DOHH2 (cell line): ENCODE measurements at regions not wholly inside any gene's neighbourhood (a gene's known extent, or its start where the extent isn't known, plus 50 kb on each side); places are given as distances from the start of the nearest gene placed in this dataset.
"Not testable (repeated sequence)": the region's sequence is repeated elsewhere in the genome, so short reads cannot be mapped to it uniquely, and the experiment has no call there.

Source experiments
- H3F3A ChIP-seq: fragments of 200-600 bp; sonication (generic), shearing (Covaris generic); 2 replicates; pipeline ENCODE4 v1.6.0; 2016; ENCODE audit warnings: antibody characterized with exemption, mild to moderate bottlenecking; ENCODE audit not compliant: control insufficient read depth, insufficient read depth
- H3K27ac ChIP-seq: fragments of 200-600 bp; sonication (generic); 2 replicates; pipeline ENCODE4 v1.5.1; 2014; ENCODE audit warnings: low read depth, mild to moderate bottlenecking, low read length, moderate library complexity
- H3K27me3 ChIP-seq: fragments of 200-600 bp; sonication (generic); 2 replicates; pipeline ENCODE4 v1.6.1; 2014; ENCODE audit warnings: mild to moderate bottlenecking, low read length, mixed read lengths; ENCODE audit not compliant: control insufficient read depth
- H3K36me3 ChIP-seq: fragments of 200-600 bp; sonication (generic); 2 replicates; pipeline ENCODE4 v1.6.1; 2014; ENCODE audit warnings: mild to moderate bottlenecking, low read length, moderate library complexity, mixed read lengths; ENCODE audit not compliant: control insufficient read depth
- H3K4me1 ChIP-seq: fragments of 200-600 bp; sonication (generic); 2 replicates; pipeline ENCODE4 v1.6.1; 2014; ENCODE audit warnings: mild to moderate bottlenecking, low read length, mixed read lengths; ENCODE audit not compliant: control insufficient read depth
- H3K4me2 ChIP-seq: fragments of 200-600 bp; sonication (generic); 2 replicates; pipeline ENCODE4 v1.6.0; 2014; ENCODE audit warnings: mild to moderate bottlenecking, low read length, moderate library complexity
- H3K4me3 ChIP-seq: fragments of 200-600 bp; sonication (generic); 2 replicates; pipeline ENCODE4 v1.5.1; 2014; ENCODE audit warnings: mild to moderate bottlenecking, low read length, mixed read lengths
- H3K79me2 ChIP-seq: fragments of 200-600 bp; sonication (generic); 2 replicates; pipeline ENCODE4 v1.6.1; 2014; ENCODE audit warnings: mild to moderate bottlenecking, low read length, mixed read lengths; ENCODE audit not compliant: control insufficient read depth
- H3K9me2 ChIP-seq: fragments of 200-600 bp; sonication (generic); replicated peaks from 2 replicates; pipeline ENCODE4 v1.6.1; 2014; ENCODE audit warnings: mild to moderate bottlenecking, low read length, mixed read lengths; ENCODE audit not compliant: control insufficient read depth
- H3K9me3 ChIP-seq: fragments of 200-600 bp; sonication (generic); 2 replicates; pipeline ENCODE4 v1.6.1; 2014; ENCODE audit warnings: antibody characterized with exemption, low read length, mixed read lengths; ENCODE audit not compliant: control insufficient read depth, insufficient read depth
- H4K20me1 ChIP-seq: fragments of 200-600 bp; sonication (generic); 2 replicates; pipeline ENCODE4 v1.6.0; 2014; ENCODE audit warnings: low read depth, mild to moderate bottlenecking, antibody characterized with exemption, low read length, moderate library complexity; ENCODE audit not compliant: control insufficient read depth, insufficient read depth
- CTCF ChIP-seq: fragments of 200-600 bp; sonication (generic); IDR thresholded peaks from one replicate; pipeline ENCODE4 v1.5.1; 2014; ENCODE audit warnings: antibody characterized with exemption, mild to moderate bottlenecking, low read depth, low read length; ENCODE audit not compliant: poor library complexity, severe bottlenecking
- EZH2phosphoT487 ChIP-seq: fragments of 200-600 bp; sonication (generic); IDR thresholded peaks from 2 replicates; pipeline ENCODE4 v1.6.1; 2017; ENCODE audit warnings: borderline replicate concordance, mild to moderate bottlenecking, antibody characterized with exemption, low read length, moderate library complexity, mixed read lengths

DNA sequence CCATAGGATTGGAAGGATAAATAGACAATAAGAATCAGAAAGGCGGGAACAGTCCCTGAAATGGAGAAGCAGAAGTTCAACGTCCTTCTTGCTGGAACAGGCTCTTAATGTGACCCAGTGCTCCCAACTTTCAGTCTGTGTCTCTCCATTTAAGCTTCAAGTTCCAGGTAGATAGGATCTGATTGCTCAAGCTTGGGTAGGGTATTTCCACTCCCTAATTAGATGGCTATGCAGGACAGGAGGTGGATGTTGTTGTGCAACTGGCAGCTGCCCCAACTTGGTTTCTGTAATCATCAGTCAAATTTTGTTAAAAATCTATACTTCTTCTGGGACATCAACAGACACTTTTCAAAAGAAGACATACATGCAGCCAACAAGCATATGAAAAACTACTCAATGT is 266.2 kb downstream of the C12orf75 start:
- no peaks in the 10 kb centered on the region for H3K79me2 ChIP-seq
- no peaks in the 10 kb centered on the region for H3F3A ChIP-seq
- H3K27me3 ChIP-seq, result no peaks in the 10 kb centered on the region
- TF ChIP-seq CTCF, result no peak
- H3K27ac ChIP-seq, result no peak overlapping the region
- no peaks in the 10 kb centered on the region; the same call in 1 of the 2 replicates for H3K9me3 ChIP-seq
- no peaks in the 10 kb centered on the region for H3K9me2 ChIP-seq
- no peaks in the 10 kb centered on the region for H3K4me1 ChIP-seq
- no peaks in the 10 kb centered on the region for H4K20me1 ChIP-seq
- H3K4me3 ChIP-seq, result no peak overlapping the region
- no peaks in the 10 kb centered on the region for H3K36me3 ChIP-seq
- H3K4me2 ChIP-seq, result no peak overlapping the region

DNA sequence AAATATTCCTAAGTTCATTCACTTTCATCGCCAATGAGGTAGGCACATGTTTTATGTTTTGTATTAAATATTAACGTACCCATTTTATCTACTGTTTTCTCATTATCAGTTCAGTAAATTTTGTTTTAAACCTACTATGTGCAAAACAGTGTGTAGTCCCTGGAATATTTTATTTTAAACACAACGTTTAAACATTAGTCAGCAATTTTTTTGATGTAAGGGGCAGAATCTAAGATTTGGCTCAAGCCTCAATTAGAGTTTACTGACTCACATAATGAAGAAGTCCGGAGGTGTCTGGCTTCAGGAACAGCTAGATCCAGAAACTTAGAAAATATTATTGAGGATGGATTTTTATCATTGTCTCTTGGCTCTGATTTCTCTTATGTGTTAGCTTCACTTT is 267.5 kb downstream of the C12orf75 start:
- H3K4me2 ChIP-seq, result no peak overlapping the region
- no peaks in the 10 kb centered on the region for H4K20me1 ChIP-seq

GRCh38 chr12:105600911-105601545 is 270.5 kb downstream of the C12orf75 start:
- no peaks in the 10 kb centered on the region for H3F3A ChIP-seq
- H3K4me1 ChIP-seq, result no peaks in the 10 kb centered on the region
- no peak for TF ChIP-seq EZH2phosphoT487
- TF ChIP-seq CTCF, result no peak
- H3K36me3 ChIP-seq, result no peaks in the 10 kb centered on the region
- H3K9me3 ChIP-seq, result no peaks in the 10 kb centered on the region; the same call in 1 of the 2 replicates
- H3K27ac ChIP-seq, result no peak overlapping the region
- H3K79me2 ChIP-seq, result no peaks in the 10 kb centered on the region
- H3K4me2 ChIP-seq, result no peak overlapping the region
- no peaks in the 10 kb centered on the region for H4K20me1 ChIP-seq
- H3K4me3 ChIP-seq, result no peak overlapping the region
- H3K27me3 ChIP-seq, result no peaks in the 10 kb centered on the region
- no peaks in the 10 kb centered on the region for H3K9me2 ChIP-seq

More for the DNA sequence above, 267.5 kb downstream of the C12orf75 start:
- no peaks in the 10 kb centered on the region for H3K27me3 ChIP-seq
- H3K4me1 ChIP-seq, result no peaks in the 10 kb centered on the region
- H3K27ac ChIP-seq, result no peak overlapping the region
- H3K79me2 ChIP-seq, result no peaks in the 10 kb centered on the region
- H3F3A ChIP-seq, result no peaks in the 10 kb centered on the region
- no peaks in the 10 kb centered on the region; the same call in 1 of the 2 replicates for H3K9me3 ChIP-seq
- H3K4me3 ChIP-seq, result no peak overlapping the region
- no peak for TF ChIP-seq EZH2phosphoT487
- TF ChIP-seq CTCF, result no peak
- no peaks in the 10 kb centered on the region for H3K9me2 ChIP-seq
- no peaks in the 10 kb centered on the region for H3K36me3 ChIP-seq

GRCh38 chr12:105602312-105602711 is 271.8 kb downstream of the C12orf75 start:
- not testable (repeated sequence) for H3K36me3 ChIP-seq, H3F3A ChIP-seq, H3K4me1 ChIP-seq, H3K9me3 ChIP-seq, H3K79me2 ChIP-seq, H3K27ac ChIP-seq, H3K4me3 ChIP-seq, H4K20me1 ChIP-seq, H3K27me3 ChIP-seq, H3K4me2 ChIP-seq, H3K9me2 ChIP-seq

GRCh38 chr12:105604281-105604680 is 273.8 kb downstream of the C12orf75 start:
- H3K9me2 ChIP-seq, H3K4me1 ChIP-seq, H3K36me3 ChIP-seq, H3K9me3 ChIP-seq, H3K4me2 ChIP-seq, H3K79me2 ChIP-seq, H3K27me3 ChIP-seq, H4K20me1 ChIP-seq, H3F3A ChIP-seq, H3K4me3 ChIP-seq, H3K27ac ChIP-seq: not testable (repeated sequence)

- not testable (repeated sequence) for H3K27me3 ChIP-seq, H3F3A ChIP-seq, H4K20me1 ChIP-seq, H3K4me1 ChIP-seq, H3K79me2 ChIP-seq, H3K4me2 ChIP-seq, H3K9me3 ChIP-seq, H3K4me3 ChIP-seq, H3K9me2 ChIP-seq, H3K27ac ChIP-seq, H3K36me3 ChIP-seq
Observed at GRCh38 chr12:105606613-105607012, 276.1 kb downstream of the C12orf75 start.
